KMS-11 (cell line): ENCODE measurements at regions not wholly inside any gene's neighbourhood (a gene's known extent, or its start where the extent isn't known, plus 50 kb on each side); places are given as distances from the start of the nearest gene placed in this dataset.

Source experiments
- H2AFZ ChIP-seq: fragments of 200-600 bp; sonication (generic); 2 replicates; pipeline ENCODE4 v1.6.1; 2016; ENCODE audit warnings: antibody characterized with exemption, mixed run types, low read depth
- H3K27ac ChIP-seq: fragments of 200-600 bp; sonication (generic); 2 replicates; pipeline ENCODE4 v1.6.1; 2016; ENCODE audit warnings: mild to moderate bottlenecking, mixed run types
- H3K27me3 ChIP-seq: fragments of 200-600 bp; sonication (generic); 2 replicates; pipeline ENCODE4 v1.6.1; 2017; ENCODE audit warnings: mild to moderate bottlenecking, low read depth, mixed run types, moderate library complexity; ENCODE audit not compliant: insufficient read depth
- H3K36me3 ChIP-seq: fragments of 200-600 bp; sonication (generic); 2 replicates; pipeline ENCODE4 v1.6.1; 2017; ENCODE audit warnings: mild to moderate bottlenecking, mixed run types; ENCODE audit not compliant: insufficient read depth
- H3K4me1 ChIP-seq: fragments of 200-600 bp; sonication (generic); 2 replicates; pipeline ENCODE4 v1.6.1; 2016; ENCODE audit warnings: mild to moderate bottlenecking, low read depth, mixed run types; ENCODE audit not compliant: poor library complexity, severe bottlenecking
- H3K4me2 ChIP-seq: fragments of 200-600 bp; sonication (generic); 2 replicates; pipeline ENCODE4 v1.7.0; 2016; ENCODE audit warnings: mild to moderate bottlenecking, mixed run types
- H3K4me3 ChIP-seq: fragments of 200-600 bp; sonication (generic); IDR thresholded peaks from 2 replicates; pipeline ENCODE4 v1.6.1; 2017; ENCODE audit warnings: low read depth, low read length, mixed read lengths; ENCODE audit not compliant: insufficient read depth
- H3K79me2 ChIP-seq: fragments of 200-600 bp; sonication (generic); 2 replicates; pipeline ENCODE4 v1.6.1; 2016; ENCODE audit warnings: low read depth, mixed run types; ENCODE audit not compliant: insufficient read depth
- H3K9ac ChIP-seq: fragments of 200-600 bp; sonication (generic); 2 replicates; pipeline ENCODE4 v1.6.1; 2016; ENCODE audit warnings: mild to moderate bottlenecking, mixed run types
- H4K20me1 ChIP-seq: fragments of 200-600 bp; sonication (generic); 2 replicates; pipeline ENCODE4 v1.6.1; 2016; ENCODE audit warnings: mild to moderate bottlenecking, mixed run types; ENCODE audit not compliant: insufficient read depth
- TF ChIP-seq, protein P1 (sequence below): fragments of 200-600 bp; sonication (generic); conservative IDR thresholded peaks from 2 replicates; pipeline ENCODE4 v1.6.1; 2017; ENCODE audit warnings: low read depth, mild to moderate bottlenecking, antibody characterized with exemption, low read length, moderate library complexity, mixed read lengths

DNA sequence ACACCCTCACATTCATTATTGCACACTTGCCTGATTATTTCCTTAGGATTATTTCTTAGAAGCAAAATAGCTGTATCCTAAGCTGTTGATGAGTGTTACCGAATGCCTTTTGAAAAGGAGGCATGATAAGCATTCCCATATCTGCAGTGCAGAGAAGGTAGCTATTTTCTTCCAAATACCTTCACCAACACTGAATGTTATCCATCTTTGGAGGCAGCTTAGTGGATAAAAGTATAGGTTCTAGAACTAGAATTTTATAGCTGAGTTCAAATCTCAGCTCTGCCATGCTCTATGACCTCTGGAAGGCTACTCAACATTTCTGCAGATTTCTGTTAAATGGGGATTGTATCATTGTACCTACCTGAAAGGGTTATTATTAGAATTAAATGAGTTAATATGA, 185.0 kb upstream of the CCDC150 start:
- no peak overlapping the region for H3K4me3 ChIP-seq
- no peak overlapping the region for H2AFZ ChIP-seq
- H3K36me3 ChIP-seq = no peaks in the 10 kb centered on the region
- peaks cover 38% of the 10 kb centered on the region for H3K4me1 ChIP-seq
- H3K27ac ChIP-seq = no peak overlapping the region
- H3K4me2 ChIP-seq = no peak overlapping the region
- no peaks in the 10 kb centered on the region for H4K20me1 ChIP-seq
- no peaks in the 10 kb centered on the region for H3K79me2 ChIP-seq
- no peaks in the 10 kb centered on the region for H3K27me3 ChIP-seq
- TF ChIP-seq, protein P1, sequence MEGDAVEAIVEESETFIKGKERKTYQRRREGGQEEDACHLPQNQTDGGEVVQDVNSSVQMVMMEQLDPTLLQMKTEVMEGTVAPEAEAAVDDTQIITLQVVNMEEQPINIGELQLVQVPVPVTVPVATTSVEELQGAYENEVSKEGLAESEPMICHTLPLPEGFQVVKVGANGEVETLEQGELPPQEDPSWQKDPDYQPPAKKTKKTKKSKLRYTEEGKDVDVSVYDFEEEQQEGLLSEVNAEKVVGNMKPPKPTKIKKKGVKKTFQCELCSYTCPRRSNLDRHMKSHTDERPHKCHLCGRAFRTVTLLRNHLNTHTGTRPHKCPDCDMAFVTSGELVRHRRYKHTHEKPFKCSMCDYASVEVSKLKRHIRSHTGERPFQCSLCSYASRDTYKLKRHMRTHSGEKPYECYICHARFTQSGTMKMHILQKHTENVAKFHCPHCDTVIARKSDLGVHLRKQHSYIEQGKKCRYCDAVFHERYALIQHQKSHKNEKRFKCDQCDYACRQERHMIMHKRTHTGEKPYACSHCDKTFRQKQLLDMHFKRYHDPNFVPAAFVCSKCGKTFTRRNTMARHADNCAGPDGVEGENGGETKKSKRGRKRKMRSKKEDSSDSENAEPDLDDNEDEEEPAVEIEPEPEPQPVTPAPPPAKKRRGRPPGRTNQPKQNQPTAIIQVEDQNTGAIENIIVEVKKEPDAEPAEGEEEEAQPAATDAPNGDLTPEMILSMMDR = no peak
- H3K9ac ChIP-seq = no peak overlapping the region

DNA sequence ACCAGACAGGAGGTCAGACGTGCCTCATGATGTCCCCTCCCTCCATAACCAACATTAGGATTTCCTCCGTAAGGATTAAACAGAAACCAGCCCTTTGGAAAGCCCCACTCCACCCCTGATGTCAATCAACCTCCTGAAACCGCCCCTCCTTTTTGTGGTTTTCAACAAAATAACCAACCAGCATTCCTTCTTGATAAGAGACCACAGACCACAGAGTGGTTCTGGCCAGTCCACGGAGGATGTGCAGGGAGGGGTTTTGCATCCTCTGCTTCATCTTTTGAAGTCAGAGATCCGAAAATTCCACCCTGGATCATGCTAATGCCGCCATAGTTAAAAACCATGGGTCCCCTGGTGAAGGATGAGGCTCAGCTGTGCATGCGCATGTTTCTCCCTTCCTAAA, 180.0 kb upstream of the CCDC150 start:
- Histone ChIP-seq H3K4me3 (no peak overlapping the region), H3K4me2 (peak overlapping the region; percentile 77)

DNA sequence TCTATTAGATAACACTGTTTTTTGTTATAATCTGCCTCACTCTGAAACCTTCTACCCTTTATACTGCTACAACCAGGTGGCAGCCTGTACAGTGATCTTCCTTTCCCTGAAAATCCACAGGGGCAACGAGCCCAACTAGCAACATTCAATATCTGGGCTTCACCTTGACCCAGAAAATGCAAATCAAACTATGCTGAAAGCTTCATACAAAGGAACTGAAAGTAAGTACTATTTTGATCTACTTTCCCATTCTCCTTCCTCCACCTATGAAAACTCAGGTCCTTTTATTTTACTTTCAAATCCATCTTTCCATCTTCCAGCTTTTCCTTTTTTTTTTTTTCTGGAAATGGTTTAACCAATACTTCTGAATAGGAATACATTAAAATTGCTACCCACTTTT, 175.8 kb upstream of the CCDC150 start:
- H3K79me2 ChIP-seq = no peaks in the 10 kb centered on the region
- H3K27me3 ChIP-seq = no peaks in the 10 kb centered on the region
- peaks cover 81% of the 10 kb centered on the region for H3K4me1 ChIP-seq
- H3K4me3 ChIP-seq = no peak overlapping the region
- no peak overlapping the region for H3K27ac ChIP-seq
- TF ChIP-seq, protein P1 = no peak
- H3K4me2 ChIP-seq = peak overlapping the region; percentile 38
- no peaks in the 10 kb centered on the region for H4K20me1 ChIP-seq
- no peak overlapping the region for H2AFZ ChIP-seq
- no peak overlapping the region for H3K9ac ChIP-seq
- no peaks in the 10 kb centered on the region; the same call in 1 of the 2 replicates for H3K36me3 ChIP-seq

More for the DNA sequence above, 180.0 kb upstream of the CCDC150 start:
- Histone ChIP-seq H3K27me3 (no peaks in the 10 kb centered on the region), H2AFZ (no peak overlapping the region), H3K79me2 (no peaks in the 10 kb centered on the region), H3K36me3 (no peaks in the 10 kb centered on the region; the same call in 1 of the 2 replicates), H3K4me1 (peaks cover 75% of the 10 kb centered on the region), H3K9ac (peak overlapping the region; percentile 16; the same call in 1 of the 2 replicates), H4K20me1 (no peaks in the 10 kb centered on the region), H3K27ac (peak overlapping the region; percentile 46; the same call in 1 of the 2 replicates)
- TF ChIP-seq, protein P1 = no peak

DNA sequence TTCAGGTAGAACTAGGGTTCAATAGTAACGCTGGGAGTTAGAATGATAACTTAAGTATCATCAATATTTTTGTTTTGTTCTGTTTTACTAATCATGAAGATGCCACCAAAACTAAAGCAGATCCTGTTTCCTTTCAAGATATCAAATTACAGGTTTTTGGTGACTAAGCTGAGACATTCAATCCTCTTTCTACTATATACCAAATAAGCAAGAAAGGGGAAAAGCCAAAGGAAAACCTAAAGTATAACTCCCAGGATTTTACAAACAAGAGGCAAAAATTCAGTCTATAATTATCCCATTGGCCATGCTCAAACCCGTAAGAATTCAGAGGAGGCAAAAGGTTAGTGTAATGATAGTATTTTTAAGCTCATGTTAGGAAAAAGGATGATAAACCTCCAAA, 175.2 kb upstream of the CCDC150 start:
- peak overlapping the region; percentile 38; the same call in 1 of the 2 replicates for H3K4me2 ChIP-seq
- H2AFZ ChIP-seq = no peak overlapping the region
- peaks cover 77% of the 10 kb centered on the region for H3K4me1 ChIP-seq
- no peaks in the 10 kb centered on the region; the same call in 1 of the 2 replicates for H3K36me3 ChIP-seq
- H3K9ac ChIP-seq = no peak overlapping the region
- no peaks in the 10 kb centered on the region for H4K20me1 ChIP-seq
- H3K27me3 ChIP-seq = no peaks in the 10 kb centered on the region
- TF ChIP-seq, protein P1 = no peak
- no peak overlapping the region for H3K4me3 ChIP-seq
- no peak overlapping the region for H3K27ac ChIP-seq
- H3K79me2 ChIP-seq = no peaks in the 10 kb centered on the region
